HT1080 (cell line): ENCODE measurements at regions not wholly inside any gene's neighbourhood (a gene's known extent, or its start where the extent isn't known, plus 50 kb on each side); places are given as distances from the start of the nearest gene placed in this dataset.
"Not testable (repeated sequence)": the region's sequence is repeated elsewhere in the genome, so short reads cannot be mapped to it uniquely, and the experiment has no call there.

ENCODE experiments used
- DNase-seq: peaks from one replicate; pipeline ENCODE4 v3.0.0-alpha.2; 2015; ENCODE audit warnings: low read depth

- not testable (repeated sequence) for DNase-seq
Measured at GRCh38 chr1:86633306-86633838, 71.0 kb upstream of the SH3GLB1 start.

- DNase-seq = no peak
Measured at GRCh38 chr1:86633921-86634320, 70.5 kb upstream of the SH3GLB1 start.

GRCh38 chr1:86636898-86637297 is 67.5 kb upstream of the SH3GLB1 start:
- no peak for DNase-seq

GRCh38 chr1:86640161-86640670 is 64.2 kb upstream of the SH3GLB1 start:
- no peak for DNase-seq

GRCh38 chr1:86641318-86641717 is 63.1 kb upstream of the SH3GLB1 start:
- no peak for DNase-seq

- not testable (repeated sequence) for DNase-seq
Measured at GRCh38 chr1:86644655-86645054, 59.7 kb upstream of the SH3GLB1 start.

- no peak for DNase-seq
Measured at GRCh38 chr1:86645851-86646250, 58.5 kb upstream of the SH3GLB1 start.

GRCh38 chr1:86646256-86646655 is 58.1 kb upstream of the SH3GLB1 start:
- no peak for DNase-seq

GRCh38 chr1:86648255-86648654 is 56.1 kb upstream of the SH3GLB1 start:
- peak; percentile 85 for DNase-seq

- no peak for DNase-seq
Measured at GRCh38 chr1:86649618-86650017, 54.8 kb upstream of the SH3GLB1 start.

- DNase-seq = no peak
Measured at GRCh38 chr1:86650065-86650464, 54.3 kb upstream of the SH3GLB1 start.
